HG03064 (cell line): ENCODE measurements at regions not wholly inside any gene's neighbourhood (a gene's known extent, or its start where the extent isn't known, plus 50 kb on each side); places are given as distances from the start of the nearest gene placed in this dataset.
"Not testable (repeated sequence)": the region's sequence is repeated elsewhere in the genome, so short reads cannot be mapped to it uniquely, and the experiment has no call there.

Experiments
- ATAC-seq: cut with Tn5 transposase; IDR thresholded peaks from one replicate; pipeline ENCODE4 v1.9.1; 2021; ENCODE audit warnings: low read depth; ENCODE audit not compliant: unreplicated experiment

- no peak for ATAC-seq
Observed at GRCh38 chr1:118828038-118828437, 160.1 kb downstream of the TBX15 start.

GRCh38 chr1:118827636-118828035 is 160.5 kb downstream of the TBX15 start:
- no peak for ATAC-seq

- ATAC-seq = no peak
Observed at GRCh38 chr1:118827207-118827606, 160.9 kb downstream of the TBX15 start.

GRCh38 chr1:118826669-118827068 is 161.5 kb downstream of the TBX15 start:
- ATAC-seq = no peak

GRCh38 chr1:118825619-118826018 is 162.5 kb downstream of the TBX15 start:
- ATAC-seq = no peak

- no peak for ATAC-seq
Observed at GRCh38 chr1:118821801-118822200, 166.3 kb downstream of the TBX15 start.

GRCh38 chr1:118820864-118821263 is 167.3 kb downstream of the TBX15 start:
- ATAC-seq = no peak

- ATAC-seq = no peak
Observed at GRCh38 chr1:118815909-118816308, 172.2 kb downstream of the TBX15 start.

- no peak for ATAC-seq
Observed at GRCh38 chr1:118812555-118812954, 175.6 kb downstream of the TBX15 start.

- ATAC-seq = no peak
Observed at GRCh38 chr1:118811156-118811555, 177.0 kb downstream of the TBX15 start.

- no peak for ATAC-seq
Observed at GRCh38 chr1:118809586-118809985, 178.6 kb downstream of the TBX15 start.

GRCh38 chr1:118803128-118803527 is 185.0 kb downstream of the TBX15 start:
- ATAC-seq = not testable (repeated sequence)

GRCh38 chr1:118791094-118791691 is 196.9 kb downstream of the TBX15 start:
- ATAC-seq = no peak

GRCh38 chr1:118788463-118788862 is 199.7 kb downstream of the TBX15 start:
- no peak for ATAC-seq

GRCh38 chr1:118786454-118787155 is 201.5 kb downstream of the TBX15 start:
- ATAC-seq = no peak

- no peak for ATAC-seq
Observed at GRCh38 chr1:118785246-118785645, 202.9 kb downstream of the TBX15 start.

- no peak for ATAC-seq
Observed at GRCh38 chr1:118783095-118783758, 204.9 kb downstream of the TBX15 start.

GRCh38 chr1:118773656-118774055 is 214.5 kb downstream of the TBX15 start:
- no peak for ATAC-seq

- ATAC-seq = no peak
Observed at GRCh38 chr1:118767971-118768370, 220.2 kb downstream of the TBX15 start.

GRCh38 chr1:118753976-118754375 is 234.2 kb downstream of the TBX15 start:
- no peak for ATAC-seq

GRCh38 chr1:118751166-118751565 is 237.0 kb downstream of the TBX15 start:
- no peak for ATAC-seq

- no peak for ATAC-seq
Observed at GRCh38 chr1:118744420-118744819, 243.7 kb downstream of the TBX15 start.
